Thyroid gland (tissue), 4 donors: ENCODE measurements at regions not wholly inside any gene's neighbourhood (a gene's known extent, or its start where the extent isn't known, plus 50 kb on each side); places are given as distances from the start of the nearest gene placed in this dataset.

ENCODE experiments used
- POLR2A ChIP-seq, 2 donors: fragments of 450-650 bp; IDR thresholded peaks; one replicate each; pipeline ENCODE4 v1.6.1; 2017; ENCODE audit warnings: antibody characterized with exemption in 2 of 2, mild to moderate bottlenecking in 2 of 2, moderate library complexity in 1 of 2
- TF ChIP-seq, protein P1 (sequence below), 6 experiments: fragments of 200-600 bp in 3 of 6; fragments of 450-650 bp in 3 of 6; sonication (generic) in 3 of 6; IDR thresholded peaks; one replicate each; pipeline ENCODE4 v1.5.1; 2016 to 2019; ENCODE audit warnings: antibody characterized with exemption in 6 of 6, mild to moderate bottlenecking in 2 of 6, inconsistent platforms in 1 of 6, moderate library complexity in 1 of 6

DNA sequence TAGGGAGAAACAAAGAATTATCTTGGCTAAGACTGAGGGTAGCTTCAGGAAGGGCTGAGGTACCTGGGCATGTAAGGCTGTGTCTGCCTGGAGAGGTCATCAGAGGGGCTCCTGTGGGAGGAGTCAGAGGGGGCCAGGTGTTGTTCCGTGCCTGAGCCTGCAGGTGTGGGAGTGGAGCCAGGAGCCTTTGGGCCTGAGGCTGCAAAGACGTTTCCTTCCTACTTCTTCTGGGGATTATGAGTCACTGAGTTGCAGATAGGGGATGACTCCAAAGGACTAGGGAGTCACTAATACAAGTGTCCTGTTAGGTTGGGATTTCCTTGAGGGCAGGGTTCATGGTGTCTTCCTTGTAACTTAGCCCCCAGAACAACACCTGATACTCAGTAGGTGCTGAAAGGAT lies 391.1 kb downstream of the ARHGEF28 start:
- no peak for TF ChIP-seq POLR2A (IDR thresholded peaks at IDR 0.05)
- TF ChIP-seq, protein P1, sequence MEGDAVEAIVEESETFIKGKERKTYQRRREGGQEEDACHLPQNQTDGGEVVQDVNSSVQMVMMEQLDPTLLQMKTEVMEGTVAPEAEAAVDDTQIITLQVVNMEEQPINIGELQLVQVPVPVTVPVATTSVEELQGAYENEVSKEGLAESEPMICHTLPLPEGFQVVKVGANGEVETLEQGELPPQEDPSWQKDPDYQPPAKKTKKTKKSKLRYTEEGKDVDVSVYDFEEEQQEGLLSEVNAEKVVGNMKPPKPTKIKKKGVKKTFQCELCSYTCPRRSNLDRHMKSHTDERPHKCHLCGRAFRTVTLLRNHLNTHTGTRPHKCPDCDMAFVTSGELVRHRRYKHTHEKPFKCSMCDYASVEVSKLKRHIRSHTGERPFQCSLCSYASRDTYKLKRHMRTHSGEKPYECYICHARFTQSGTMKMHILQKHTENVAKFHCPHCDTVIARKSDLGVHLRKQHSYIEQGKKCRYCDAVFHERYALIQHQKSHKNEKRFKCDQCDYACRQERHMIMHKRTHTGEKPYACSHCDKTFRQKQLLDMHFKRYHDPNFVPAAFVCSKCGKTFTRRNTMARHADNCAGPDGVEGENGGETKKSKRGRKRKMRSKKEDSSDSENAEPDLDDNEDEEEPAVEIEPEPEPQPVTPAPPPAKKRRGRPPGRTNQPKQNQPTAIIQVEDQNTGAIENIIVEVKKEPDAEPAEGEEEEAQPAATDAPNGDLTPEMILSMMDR (IDR thresholded peaks at IDR 0.05), result no peak
